ENCODE measurements at regions not wholly inside any gene's neighbourhood (a gene's known extent, or its start where the extent isn't known, plus 50 kb on each side); places are given as distances from the start of the nearest gene placed in this dataset.

DNA sequence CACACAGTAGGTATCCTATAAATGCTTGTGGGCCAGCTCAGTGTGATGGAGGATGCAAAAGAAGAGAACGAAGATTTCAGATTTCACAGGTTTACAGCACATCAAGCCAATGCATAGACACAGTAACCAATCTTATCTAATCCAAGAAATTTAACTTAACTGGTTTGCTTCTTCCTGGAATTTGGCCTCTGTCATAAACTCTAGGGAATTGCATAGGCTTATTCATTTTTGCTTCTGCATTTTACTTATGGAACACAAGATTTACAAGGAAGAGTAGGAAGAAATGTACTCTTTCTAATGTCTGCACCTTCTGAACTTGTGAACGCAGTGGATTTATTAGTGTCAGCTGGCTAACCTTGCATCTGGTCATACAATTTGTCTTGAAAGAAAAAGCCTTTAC is 389.4 kb upstream of the NPVF start:
- Histone ChIP-seq H3K9me3 (ENCODE audit: insufficient read depth, low read depth, low read length) (no peaks in the 10 kb centered on the region), H4K20me1 (ENCODE audit: insufficient read depth, low read length) (no peaks in the 10 kb centered on the region), H3K9ac (ENCODE audit: low read length) (no peak overlapping the region), H3K27me3 (ENCODE audit: insufficient read depth, low read length) (no peaks in the 10 kb centered on the region), H3K36me3 (ENCODE audit: insufficient read depth, low read length) (no peaks in the 10 kb centered on the region), H3K27ac (ENCODE audit: low read depth, low read length) (no peak overlapping the region), H3K79me2 (ENCODE audit: insufficient read depth, low read length) (no peaks in the 10 kb centered on the region), H2AFZ (ENCODE audit: low read depth, low read length) (no peak overlapping the region), H3K4me1 (ENCODE audit: insufficient read depth, low read length) (no peaks in the 10 kb centered on the region), H3K4me3 (ENCODE audit: insufficient read depth, low read depth, low read length) (no peak overlapping the region), H3K4me2 (ENCODE audit: low read length) (no peak overlapping the region)
- peaks cover 18% of the 10 kb centered on the region for H3K4me1 Mint-ChIP-seq (ENCODE audit: low read depth, unreplicated experiment)
- no peaks in the 10 kb centered on the region for H3K36me3 Mint-ChIP-seq (ENCODE audit: low read depth, unreplicated experiment)
- no peak overlapping the region for H3K27ac Mint-ChIP-seq (ENCODE audit: unreplicated experiment)
- H3K9me3 Mint-ChIP-seq (ENCODE audit: unreplicated experiment) = peaks cover 6% of the 10 kb centered on the region
- H3K4me3 Mint-ChIP-seq (ENCODE audit: unreplicated experiment) = no peak overlapping the region
- H3K27me3 Mint-ChIP-seq (ENCODE audit: low read depth, unreplicated experiment) = no peaks in the 10 kb centered on the region
- FAIRE-seq = no peak
- TF ChIP-seq CTCF (IDR thresholded peaks at IDR 0.05; ENCODE audit: insufficient read depth, low read depth, low read length) = no peak
- no peak for TF ChIP-seq EZH2 (IDR thresholded peaks at IDR 0.05; ENCODE audit: insufficient read depth, low read length)
- no peak for DNase-seq (ENCODE audit: low read depth)

- FAIRE-seq (no peak), DNase-seq (ENCODE audit: low read depth) (no peak)
- Mint-ChIP-seq H3K36me3 (ENCODE audit: low read depth, unreplicated experiment) (no peaks in the 10 kb centered on the region), H3K9me3 (ENCODE audit: unreplicated experiment) (peaks cover 1% of the 10 kb centered on the region), H3K27ac (ENCODE audit: unreplicated experiment) (no peak overlapping the region), H3K4me3 (ENCODE audit: unreplicated experiment) (no peak overlapping the region), H3K4me1 (ENCODE audit: low read depth, unreplicated experiment) (peaks cover 21% of the 10 kb centered on the region), H3K27me3 (ENCODE audit: low read depth, unreplicated experiment) (no peaks in the 10 kb centered on the region)
- TF ChIP-seq CTCF (IDR thresholded peaks at IDR 0.05; ENCODE audit: insufficient read depth, low read depth, low read length) (no peak), EZH2 (IDR thresholded peaks at IDR 0.05; ENCODE audit: insufficient read depth, low read length) (no peak)
- Histone ChIP-seq H2AFZ (ENCODE audit: low read depth, low read length) (no peak overlapping the region), H3K9me3 (ENCODE audit: insufficient read depth, low read depth, low read length) (no peaks in the 10 kb centered on the region), H3K4me3 (ENCODE audit: insufficient read depth, low read depth, low read length) (no peak overlapping the region), H3K79me2 (ENCODE audit: insufficient read depth, low read length) (no peaks in the 10 kb centered on the region), H3K36me3 (ENCODE audit: insufficient read depth, low read length) (no peaks in the 10 kb centered on the region), H3K27me3 (ENCODE audit: insufficient read depth, low read length) (no peaks in the 10 kb centered on the region), H3K9ac (ENCODE audit: low read length) (no peak overlapping the region), H3K4me1 (ENCODE audit: insufficient read depth, low read length) (no peaks in the 10 kb centered on the region), H4K20me1 (ENCODE audit: insufficient read depth, low read length) (no peaks in the 10 kb centered on the region), H3K27ac (ENCODE audit: low read depth, low read length) (no peak overlapping the region), H3K4me2 (ENCODE audit: low read length) (no peak overlapping the region)
Observed at GRCh38 chr7:25619381-25619780, 391.1 kb upstream of the NPVF start.

- H3K27me3 ChIP-seq (ENCODE audit: insufficient read depth, low read length) = no peaks in the 10 kb centered on the region
- no peaks in the 10 kb centered on the region for H3K36me3 ChIP-seq (ENCODE audit: insufficient read depth, low read length)
- H3K4me3 ChIP-seq (ENCODE audit: insufficient read depth, low read depth, low read length) = no peak overlapping the region
- no peak overlapping the region for H2AFZ ChIP-seq (ENCODE audit: low read depth, low read length)
- DNase-seq (ENCODE audit: low read depth) (no peak), FAIRE-seq (no peak)
- no peaks in the 10 kb centered on the region for H3K9me3 ChIP-seq (ENCODE audit: insufficient read depth, low read depth, low read length)
- H3K79me2 ChIP-seq (ENCODE audit: insufficient read depth, low read length) = no peaks in the 10 kb centered on the region
- Mint-ChIP-seq H3K27ac (ENCODE audit: unreplicated experiment) (no peak overlapping the region), H3K27me3 (ENCODE audit: low read depth, unreplicated experiment) (no peaks in the 10 kb centered on the region), H3K4me3 (ENCODE audit: unreplicated experiment) (no peak overlapping the region), H3K36me3 (ENCODE audit: low read depth, unreplicated experiment) (no peaks in the 10 kb centered on the region), H3K9me3 (ENCODE audit: unreplicated experiment) (no peaks in the 10 kb centered on the region), H3K4me1 (ENCODE audit: low read depth, unreplicated experiment) (peaks cover 23% of the 10 kb centered on the region)
- H3K4me2 ChIP-seq (ENCODE audit: low read length) = no peak overlapping the region
- H3K4me1 ChIP-seq (ENCODE audit: insufficient read depth, low read length) = no peaks in the 10 kb centered on the region
- H3K9ac ChIP-seq (ENCODE audit: low read length) = no peak overlapping the region
- TF ChIP-seq CTCF (IDR thresholded peaks at IDR 0.05; ENCODE audit: insufficient read depth, low read depth, low read length) = no peak
- no peak for TF ChIP-seq EZH2 (IDR thresholded peaks at IDR 0.05; ENCODE audit: insufficient read depth, low read length)
- H3K27ac ChIP-seq (ENCODE audit: low read depth, low read length) = no peak overlapping the region
- H4K20me1 ChIP-seq (ENCODE audit: insufficient read depth, low read length) = no peaks in the 10 kb centered on the region
Observed at GRCh38 chr7:25619963-25620799, 391.9 kb upstream of the NPVF start.

Measured in astrocyte (in vitro differentiated cells and primary cell).